ENCODE measurements at regions not wholly inside any gene's neighbourhood (a gene's known extent, or its start where the extent isn't known, plus 50 kb on each side); places are given as distances from the start of the nearest gene placed in this dataset.

- no peak for DNase-seq (ENCODE audit: low read depth, low spot score)
- no peak overlapping the region for H3K4me3 ChIP-seq (ENCODE audit: low read depth in 2 of 2, low read length in 2 of 2)
- ATAC-seq: no peak
- no peaks in the 10 kb centered on the region for H3K9me3 ChIP-seq (ENCODE audit: control insufficient read depth, insufficient read depth, low read depth, low read length)
- ChIA-PET POLR2A (no interaction called here), CTCF (no interaction called here)
- no peaks in the 10 kb centered on the region for H3K36me3 ChIP-seq (ENCODE audit: control insufficient read depth, insufficient read depth, low read length)
- TF ChIP-seq REST (IDR thresholded peaks at IDR 0.05; ENCODE audit: insufficient read depth in 1 of 2, low read depth in 2 of 2, low read length in 1 of 2): no peak
- TF ChIP-seq TCF7L2 (IDR thresholded peaks at IDR 0.05; ENCODE audit: low read depth, low read length): no peak
- TF ChIP-seq POLR2AphosphoS5 (IDR thresholded peaks at IDR 0.05; ENCODE audit: low read depth, low read length): no peak
- no peak for TF ChIP-seq CTCF (IDR thresholded peaks at IDR 0.05)
- TF ChIP-seq SIN3A (IDR thresholded peaks at IDR 0.05; ENCODE audit: borderline replicate concordance, insufficient read depth, low read depth, low read length): no peak
- no peaks in the 10 kb centered on the region for H3K4me1 ChIP-seq (ENCODE audit: control insufficient read depth, insufficient read depth, low read length)
- in situ Hi-C loops (cut with HindIII; ENCODE audit: low pct_unique_long_range_greater_than_20kb, low sequenced_read_pairs): no loop called here
- no peak overlapping the region for H3K27ac ChIP-seq (ENCODE audit: low read length)
- H3K27me3 ChIP-seq (ENCODE audit: control insufficient read depth, insufficient read depth, low read length): no peaks in the 10 kb centered on the region
- no TSS peak for BruUV-seq (replicated peaks)
- intact Hi-C loops (cut with micrococcal nuclease; ENCODE audit: unreplicated experiment): no loop called here
These were observed 68.8 kb upstream of the GCSH start for GRCh38 chr16:81164958-81165357.

- ATAC-seq (no peak), DNase-seq (ENCODE audit: low read depth, low spot score) (no peak)
- H3K36me3 ChIP-seq (ENCODE audit: control insufficient read depth, insufficient read depth, low read length): no peaks in the 10 kb centered on the region
- ChIA-PET CTCF (interaction anchor here (0.7 kb wide), 1 partner anchor 31 kb away, joined by 4 read pairs; no protein-coding TSS in a partner anchor), POLR2A (no interaction called here)
- BruUV-seq (replicated peaks): no TSS peak
- H3K4me1 ChIP-seq (ENCODE audit: control insufficient read depth, insufficient read depth, low read length): no peaks in the 10 kb centered on the region
- H3K4me3 ChIP-seq (ENCODE audit: low read depth in 2 of 2, low read length in 2 of 2): no peak overlapping the region
- H3K27me3 ChIP-seq (ENCODE audit: control insufficient read depth, insufficient read depth, low read length): no peaks in the 10 kb centered on the region
- intact Hi-C loops (cut with micrococcal nuclease; ENCODE audit: unreplicated experiment) (no loop called here), in situ Hi-C loops (cut with HindIII; ENCODE audit: low pct_unique_long_range_greater_than_20kb, low sequenced_read_pairs) (no loop called here)
- no peak for TF ChIP-seq TCF7L2 (IDR thresholded peaks at IDR 0.05; ENCODE audit: low read depth, low read length)
- no peak for TF ChIP-seq CTCF (IDR thresholded peaks at IDR 0.05)
- TF ChIP-seq POLR2AphosphoS5 (IDR thresholded peaks at IDR 0.05; ENCODE audit: low read depth, low read length): no peak
- no peak for TF ChIP-seq SIN3A (IDR thresholded peaks at IDR 0.05; ENCODE audit: borderline replicate concordance, insufficient read depth, low read depth, low read length)
- no peak for TF ChIP-seq REST (IDR thresholded peaks at IDR 0.05; ENCODE audit: insufficient read depth in 1 of 2, low read depth in 2 of 2, low read length in 1 of 2)
- H3K9me3 ChIP-seq (ENCODE audit: control insufficient read depth, insufficient read depth, low read depth, low read length): no peaks in the 10 kb centered on the region
- no peak overlapping the region for H3K27ac ChIP-seq (ENCODE audit: low read length)
These were observed 68.3 kb upstream of the GCSH start for GRCh38 chr16:81164481-81164880.
